Liver (tissue), 3 donors: ENCODE measurements at regions not wholly inside any gene's neighbourhood (a gene's known extent, or its start where the extent isn't known, plus 50 kb on each side); places are given as distances from the start of the nearest gene placed in this dataset.

ENCODE experiments used
- GABPA ChIP-seq, 2 donors: IDR thresholded peaks in 1 of 2; conservative IDR thresholded peaks in 1 of 2; 2 replicates each; pipeline ENCODE4 v1.6.1; 2016; ENCODE audit warnings: antibody characterized with exemption in 2 of 2, mild to moderate bottlenecking in 1 of 2, moderate library complexity in 1 of 2
- SP1 ChIP-seq: IDR thresholded peaks from 2 replicates; pipeline ENCODE4 v1.6.1; 2018; ENCODE audit warnings: antibody characterized with exemption, mild to moderate bottlenecking
- TF ChIP-seq, protein P1 (sequence below): fragments of 150-350 bp; IDR thresholded peaks from 2 replicates; pipeline ENCODE4 v1.5.1; 2017; ENCODE audit warnings: improper control_type of control experiment, low read depth, low read length; ENCODE audit not compliant: missing input control
- donor health status: healthy.
- donor health status: healthy.

DNA sequence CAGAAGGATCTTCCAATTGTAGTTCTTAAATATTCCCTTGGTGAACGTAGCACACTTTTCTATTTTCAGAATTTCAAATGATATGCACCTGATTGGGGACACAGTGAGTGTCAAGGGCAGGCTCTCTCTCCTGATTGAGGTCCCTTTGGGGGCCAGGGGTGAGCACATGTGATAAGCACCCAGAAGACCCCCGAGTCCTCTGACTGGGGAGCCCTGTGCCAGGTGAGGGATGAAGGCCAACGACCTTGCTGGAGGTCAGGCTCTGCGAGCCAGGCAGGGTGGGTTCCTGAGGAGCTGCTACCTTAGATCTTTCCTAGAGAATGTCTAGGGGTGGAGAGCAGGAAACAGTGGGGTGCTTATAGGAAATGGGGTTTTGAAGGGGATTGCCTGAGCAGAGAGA, 1253.9 kb downstream of the BRD1 start:
- TF ChIP-seq, protein P1, sequence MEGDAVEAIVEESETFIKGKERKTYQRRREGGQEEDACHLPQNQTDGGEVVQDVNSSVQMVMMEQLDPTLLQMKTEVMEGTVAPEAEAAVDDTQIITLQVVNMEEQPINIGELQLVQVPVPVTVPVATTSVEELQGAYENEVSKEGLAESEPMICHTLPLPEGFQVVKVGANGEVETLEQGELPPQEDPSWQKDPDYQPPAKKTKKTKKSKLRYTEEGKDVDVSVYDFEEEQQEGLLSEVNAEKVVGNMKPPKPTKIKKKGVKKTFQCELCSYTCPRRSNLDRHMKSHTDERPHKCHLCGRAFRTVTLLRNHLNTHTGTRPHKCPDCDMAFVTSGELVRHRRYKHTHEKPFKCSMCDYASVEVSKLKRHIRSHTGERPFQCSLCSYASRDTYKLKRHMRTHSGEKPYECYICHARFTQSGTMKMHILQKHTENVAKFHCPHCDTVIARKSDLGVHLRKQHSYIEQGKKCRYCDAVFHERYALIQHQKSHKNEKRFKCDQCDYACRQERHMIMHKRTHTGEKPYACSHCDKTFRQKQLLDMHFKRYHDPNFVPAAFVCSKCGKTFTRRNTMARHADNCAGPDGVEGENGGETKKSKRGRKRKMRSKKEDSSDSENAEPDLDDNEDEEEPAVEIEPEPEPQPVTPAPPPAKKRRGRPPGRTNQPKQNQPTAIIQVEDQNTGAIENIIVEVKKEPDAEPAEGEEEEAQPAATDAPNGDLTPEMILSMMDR = no peak
- TF ChIP-seq GABPA (IDR thresholded peaks at IDR 0.05 in 1 of 2, conservative IDR thresholded peaks at IDR 0.05 in 1 of 2) = no peak
- no peak for TF ChIP-seq SP1
